HG02763 (cell line): ENCODE measurements at regions not wholly inside any gene's neighbourhood (a gene's known extent, or its start where the extent isn't known, plus 50 kb on each side); places are given as distances from the start of the nearest gene placed in this dataset.
A peak's percentile ranks its signal among the peaks of the same experiment; 100 is the strongest.
"Not testable (repeated sequence)": the region's sequence is repeated elsewhere in the genome, so short reads cannot be mapped to it uniquely, and the experiment has no call there.

Experiments used
- ATAC-seq: cut with Tn5 transposase; IDR thresholded peaks from one replicate; pipeline ENCODE4 v1.9.1; 2021; ENCODE audit warnings: mild to moderate bottlenecking, moderate library complexity; ENCODE audit not compliant: unreplicated experiment

DNA sequence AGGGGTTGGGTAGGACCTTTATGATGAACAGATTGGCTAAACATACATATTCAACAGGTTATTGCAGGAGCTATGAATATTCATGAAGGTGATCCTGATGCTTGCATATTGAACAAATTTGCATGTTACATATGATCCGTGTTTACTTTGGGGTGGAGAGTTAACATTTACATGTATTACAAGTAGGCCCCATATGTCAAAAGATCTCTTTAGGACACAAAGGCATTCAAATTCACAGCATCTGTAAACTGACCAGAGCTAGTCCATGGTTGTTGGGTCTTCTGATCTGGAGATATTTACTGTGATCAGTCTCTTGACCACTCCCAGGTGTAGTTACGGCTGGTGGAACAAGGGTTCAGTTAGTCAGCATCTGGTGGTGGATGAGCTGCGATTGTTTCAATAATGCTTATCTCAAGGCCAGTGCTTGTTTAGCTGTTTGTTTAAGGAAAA, 80.4 kb downstream of the PMAIP1 start:
- ATAC-seq: no peak

DNA sequence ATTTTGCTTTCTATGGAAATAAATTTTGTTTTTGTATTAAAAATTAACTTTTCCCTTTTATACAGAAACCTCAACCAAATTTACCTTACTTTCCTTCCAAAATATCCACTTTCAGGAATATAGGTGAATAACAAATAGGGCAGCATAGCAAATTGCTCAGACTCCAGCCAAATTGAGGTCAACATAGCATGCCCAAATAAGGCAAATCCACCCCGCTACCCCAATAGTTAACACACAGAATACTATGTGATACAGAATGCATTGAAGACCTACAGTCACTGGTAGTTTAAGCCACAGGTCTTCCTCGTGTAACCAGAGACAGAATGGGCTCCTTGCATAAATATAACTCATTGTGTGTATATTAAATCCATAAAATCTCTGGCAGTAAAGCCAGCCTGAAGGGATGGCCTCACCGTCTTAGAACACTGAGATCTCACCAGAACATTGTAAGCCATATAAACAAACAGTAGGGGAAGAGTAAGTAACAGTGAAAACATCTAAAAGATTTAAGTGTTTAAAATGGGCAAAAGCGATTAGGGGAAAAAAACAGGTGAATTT, 72.2 kb downstream of the PMAIP1 start:
- no peak for ATAC-seq

DNA sequence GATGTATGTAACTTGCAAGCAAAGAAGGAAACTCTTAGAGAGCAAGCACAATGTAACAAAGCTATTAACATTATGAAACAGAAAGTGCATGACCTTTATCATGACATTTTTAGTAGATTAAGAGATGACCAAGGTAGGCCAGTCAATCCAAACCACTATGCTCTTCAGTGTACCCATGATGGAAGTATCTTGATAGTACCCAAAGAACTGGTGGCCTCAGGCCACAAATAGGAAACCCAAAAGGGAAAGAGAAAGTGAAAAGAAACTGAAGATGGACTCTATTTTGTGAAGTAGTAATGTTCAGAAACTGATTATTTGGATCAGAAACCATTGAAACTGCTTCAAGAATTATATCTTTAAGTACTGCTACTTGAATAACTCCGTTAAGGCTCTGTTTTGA, 71.3 kb downstream of the PMAIP1 start:
- ATAC-seq: peak; percentile 74

DNA sequence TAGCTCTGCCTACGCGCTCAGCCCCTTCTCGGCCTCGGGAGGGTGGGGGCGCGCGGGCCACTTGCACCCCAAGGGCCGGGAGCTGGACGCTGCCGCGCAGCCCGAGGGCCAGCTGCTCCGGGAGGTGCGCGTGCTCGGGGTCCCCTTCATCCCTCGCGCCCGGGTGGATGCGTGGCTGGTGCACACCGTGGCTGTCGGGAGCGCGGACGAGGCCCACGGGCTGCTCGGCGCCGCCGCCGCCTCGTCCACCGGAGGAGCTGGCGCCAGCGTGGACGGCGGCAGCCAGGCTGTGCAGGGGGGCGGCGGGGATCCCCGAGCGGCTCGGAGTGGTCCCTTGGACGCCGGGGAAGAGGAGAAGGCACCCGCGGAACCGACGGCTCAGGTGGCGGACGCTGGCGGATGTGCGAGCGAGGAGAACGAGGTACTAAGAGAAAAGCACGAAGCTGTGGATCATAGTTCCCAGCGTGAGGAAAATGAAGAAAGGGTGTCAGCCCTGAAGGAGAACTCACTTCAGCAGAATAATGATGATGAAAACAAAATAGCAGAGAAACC, 69.8 kb downstream of the PMAIP1 start:
- ATAC-seq: not testable (repeated sequence)

DNA sequence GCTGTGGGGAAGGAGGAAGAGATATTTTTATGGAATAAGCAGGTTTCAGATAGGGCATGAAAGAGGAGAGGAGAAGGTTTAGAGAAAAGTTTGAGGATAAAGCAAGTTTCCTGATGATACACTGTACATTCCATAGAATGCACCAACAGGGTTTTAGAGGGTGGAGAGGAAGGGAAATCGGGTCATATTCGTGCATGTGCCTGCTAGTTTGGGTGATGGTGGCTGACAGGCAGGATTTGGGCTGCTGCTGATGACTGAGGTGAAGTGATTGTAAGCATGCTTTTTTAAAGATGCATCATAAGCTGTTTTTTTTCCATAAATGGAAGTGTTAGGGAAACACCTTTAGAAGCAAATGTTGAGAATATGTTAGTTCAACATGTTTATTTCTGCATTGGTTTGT, 68.8 kb downstream of the PMAIP1 start:
- ATAC-seq: no peak

DNA sequence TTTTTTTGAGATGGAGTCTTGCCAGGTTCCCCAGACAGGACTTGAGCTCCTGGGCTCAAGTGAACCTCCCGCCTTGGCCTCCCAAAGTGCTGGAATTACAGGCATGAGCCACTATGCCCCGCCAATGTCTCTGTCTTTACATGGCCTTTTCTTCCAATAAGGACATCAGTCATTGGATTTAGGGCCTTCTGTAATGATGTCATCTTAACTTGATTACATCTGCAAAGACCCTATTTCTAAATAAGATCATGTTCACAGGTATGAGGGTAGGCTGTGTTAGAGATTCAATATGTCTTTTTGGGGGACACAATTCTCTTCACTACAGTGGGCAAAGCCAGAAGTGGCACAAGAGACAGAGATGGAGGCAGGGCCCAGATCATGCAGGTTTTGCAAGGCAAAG, 68.1 kb downstream of the PMAIP1 start:
- no peak for ATAC-seq

DNA sequence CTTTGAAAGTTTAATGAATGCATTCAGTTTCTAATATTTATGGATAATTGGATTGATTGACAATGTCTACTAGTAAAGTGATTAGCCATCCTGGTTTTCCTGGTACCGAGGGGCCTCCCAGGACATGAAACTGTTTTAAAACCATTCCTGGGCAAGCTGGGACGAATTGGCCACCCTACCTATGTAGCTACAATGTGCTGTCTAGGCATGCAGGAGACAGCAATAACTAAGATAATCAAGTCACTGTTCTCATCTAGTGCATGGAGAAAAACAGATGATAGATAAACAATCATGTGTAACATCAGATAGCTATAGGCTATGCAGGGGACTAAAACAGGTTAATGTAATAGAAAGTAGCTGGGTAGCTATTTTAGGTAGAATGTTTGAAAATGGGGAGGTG, 67.1 kb downstream of the PMAIP1 start:
- ATAC-seq: no peak

DNA sequence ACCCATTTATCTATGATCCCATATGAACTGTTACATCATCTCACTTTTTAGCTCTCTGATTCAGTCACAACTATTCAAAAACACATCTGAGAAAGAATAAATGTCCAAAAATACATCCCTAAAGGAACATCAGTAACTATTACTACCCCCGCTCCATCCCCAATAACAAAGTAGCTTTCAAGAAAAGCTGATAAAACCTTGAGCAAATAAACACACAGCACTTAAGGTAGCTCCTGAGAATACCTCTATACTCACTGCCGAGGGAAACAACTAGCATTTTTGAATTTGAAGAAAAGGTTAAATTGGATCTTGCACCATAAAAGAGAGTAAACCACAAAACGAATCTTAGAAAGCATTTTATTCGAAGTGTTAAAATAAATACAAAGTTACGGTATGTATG, 63.4 kb downstream of the PMAIP1 start:
- no peak for ATAC-seq

DNA sequence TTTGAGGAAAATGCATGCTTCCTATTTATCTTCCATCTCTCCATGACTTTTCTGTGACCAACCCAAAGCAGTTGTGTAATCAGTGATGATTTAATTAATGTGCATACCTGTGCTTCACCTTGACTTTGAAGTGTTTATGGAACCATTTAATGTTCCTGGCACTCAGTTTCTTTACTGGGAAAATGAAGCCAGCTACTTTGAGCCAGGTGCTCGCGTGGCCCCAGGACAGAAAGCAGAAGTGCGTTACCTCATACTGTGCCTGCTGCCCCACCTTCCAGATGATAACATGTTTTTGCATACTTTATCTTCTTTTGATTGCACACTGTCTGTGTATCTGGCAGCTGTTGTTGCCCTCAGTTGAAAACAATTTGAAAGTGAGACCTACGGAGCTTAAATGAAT, 61.3 kb downstream of the PMAIP1 start:
- peak; percentile 74 for ATAC-seq

DNA sequence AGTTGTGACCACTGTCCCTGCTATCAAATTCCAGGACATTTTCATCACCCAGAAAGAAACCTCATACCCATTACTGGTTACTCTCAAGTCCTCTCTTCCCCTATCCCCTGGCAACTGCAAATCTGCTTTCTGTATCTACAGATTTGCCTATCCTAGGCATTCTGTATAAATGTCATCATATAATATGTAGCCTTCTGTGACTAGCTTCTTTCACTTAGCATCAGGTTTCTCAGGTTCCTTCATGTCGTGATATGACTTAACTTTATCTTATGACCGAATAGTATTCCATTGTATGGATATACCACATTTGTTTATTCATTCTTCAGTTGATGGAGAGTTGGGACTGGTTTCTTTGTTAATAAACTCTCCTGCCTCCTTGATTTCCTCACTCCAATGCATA, 60.5 kb downstream of the PMAIP1 start:
- no peak for ATAC-seq

DNA sequence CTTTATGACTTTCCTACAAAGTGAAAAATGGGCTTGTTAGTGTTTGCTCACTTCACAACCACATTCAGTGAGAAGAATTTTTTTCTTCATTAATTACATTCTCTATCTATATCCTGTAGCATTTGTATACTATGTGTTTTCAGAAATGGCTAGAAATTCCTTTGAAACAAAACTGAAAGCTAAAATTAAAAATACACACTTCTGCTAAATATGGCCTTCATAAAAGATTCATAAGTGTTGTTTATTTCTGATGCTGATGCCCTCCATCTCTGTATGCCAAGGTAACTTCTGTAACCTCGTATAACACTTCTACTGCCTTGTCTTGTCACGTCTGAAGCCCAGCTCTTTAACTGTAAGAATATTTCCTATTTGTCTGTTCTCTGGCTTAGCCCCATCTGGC, 59.8 kb downstream of the PMAIP1 start:
- no peak for ATAC-seq

DNA sequence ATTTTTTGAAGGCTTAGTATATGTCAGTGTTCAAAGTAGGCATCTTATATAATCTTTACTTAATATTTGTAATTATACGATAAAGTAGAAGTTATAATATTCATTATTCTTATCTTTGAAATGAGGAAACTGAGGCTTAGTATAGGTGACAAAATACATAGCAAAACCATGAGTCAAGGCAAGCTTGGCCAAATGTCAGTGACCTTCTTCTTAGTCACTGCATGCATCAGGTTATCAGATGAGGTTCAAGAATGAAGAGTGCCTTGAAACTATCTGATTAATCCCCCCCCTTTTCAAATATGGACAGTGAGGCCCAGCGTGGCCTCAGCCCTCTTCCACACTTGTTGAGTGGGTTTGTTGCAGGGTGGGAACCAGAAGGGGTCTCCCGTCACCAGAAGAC, 59.3 kb downstream of the PMAIP1 start:
- ATAC-seq: no peak

DNA sequence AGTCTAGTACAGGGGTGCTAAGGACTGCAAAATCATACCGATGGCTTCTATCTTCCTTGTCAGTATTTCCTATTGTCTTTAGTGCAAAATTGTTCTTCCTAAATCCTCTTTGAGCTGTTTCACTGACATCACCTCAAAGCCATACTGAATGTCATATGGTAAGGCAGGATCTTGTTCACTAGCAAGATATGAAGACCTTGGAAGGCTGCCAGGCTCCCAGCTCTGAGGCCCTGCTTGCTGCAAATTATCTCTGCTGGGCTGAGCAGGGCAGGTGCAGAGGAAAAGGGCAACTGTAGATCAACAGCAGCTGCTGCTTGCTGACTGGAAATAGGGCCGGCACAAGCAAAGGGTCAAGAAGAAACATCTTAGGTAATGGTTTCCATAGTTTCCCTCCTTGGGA, 58.2 kb downstream of the PMAIP1 start:
- ATAC-seq: peak; percentile 53

DNA sequence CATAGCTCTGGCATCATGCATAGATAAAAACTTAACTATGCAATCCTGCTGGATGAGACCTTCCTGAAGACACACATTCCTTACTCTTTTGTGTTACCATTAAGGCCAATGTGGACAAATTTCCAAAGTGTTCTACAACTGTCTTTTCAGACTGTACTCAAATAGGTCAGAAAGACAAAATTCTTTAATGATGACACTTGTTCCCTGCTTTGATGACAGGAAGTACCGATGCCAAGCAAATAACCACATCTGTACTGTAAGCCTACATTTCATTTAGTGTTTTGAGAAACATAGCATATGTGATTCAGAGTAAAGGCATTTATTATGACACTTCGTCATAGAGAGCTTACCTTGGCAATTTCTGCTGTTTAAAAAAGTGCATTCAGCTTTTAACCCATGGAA, 55.0 kb downstream of the PMAIP1 start:
- no peak for ATAC-seq

DNA sequence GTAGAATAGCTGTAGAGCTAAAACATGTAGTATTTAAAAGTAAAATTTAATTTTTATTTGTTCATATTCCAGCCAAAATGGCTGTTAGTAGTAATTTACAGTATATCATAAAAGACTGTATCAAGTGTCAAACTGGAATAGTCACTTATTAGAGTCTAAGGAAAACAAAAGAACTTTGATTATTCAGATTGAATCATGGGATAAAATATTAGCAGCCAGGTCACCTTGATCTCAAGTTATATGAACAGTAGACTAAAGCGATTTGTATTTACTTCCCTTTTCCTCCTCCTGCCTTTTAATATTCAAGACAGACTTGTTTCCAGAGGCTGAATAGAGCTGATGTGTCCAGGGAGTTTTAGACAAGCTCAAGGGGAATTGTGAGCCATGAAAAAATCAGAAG, 54.4 kb downstream of the PMAIP1 start:
- ATAC-seq: no peak
